Keratinocyte (primary cell): ENCODE measurements at regions not wholly inside any gene's neighbourhood (a gene's known extent, or its start where the extent isn't known, plus 50 kb on each side); places are given as distances from the start of the nearest gene placed in this dataset.

Source experiments
- EZH2 ChIP-seq: IDR thresholded peaks from one replicate; pipeline ENCODE4 v1.6.1; 2012; ENCODE audit warnings: inconsistent platforms, mild to moderate bottlenecking, low read length, moderate library complexity
- TF ChIP-seq, protein P1 (sequence below), 3 experiments: IDR thresholded peaks in 1 of 3; conservative IDR thresholded peaks in 1 of 3; optimal IDR thresholded peaks in 1 of 3; 2 replicates in 2 of 3; 3 replicates in 1 of 3; pipeline versions ENCODE3 to v1.5.1; 2011; ENCODE audit warnings: low read length in 3 of 3, mild to moderate bottlenecking in 3 of 3, moderate library complexity in 2 of 3, control low read depth in 1 of 3, inconsistent platforms in 1 of 3; ENCODE audit not compliant: insufficient read depth in 2 of 3; ENCODE audit errors: extremely low read depth in 1 of 3

DNA sequence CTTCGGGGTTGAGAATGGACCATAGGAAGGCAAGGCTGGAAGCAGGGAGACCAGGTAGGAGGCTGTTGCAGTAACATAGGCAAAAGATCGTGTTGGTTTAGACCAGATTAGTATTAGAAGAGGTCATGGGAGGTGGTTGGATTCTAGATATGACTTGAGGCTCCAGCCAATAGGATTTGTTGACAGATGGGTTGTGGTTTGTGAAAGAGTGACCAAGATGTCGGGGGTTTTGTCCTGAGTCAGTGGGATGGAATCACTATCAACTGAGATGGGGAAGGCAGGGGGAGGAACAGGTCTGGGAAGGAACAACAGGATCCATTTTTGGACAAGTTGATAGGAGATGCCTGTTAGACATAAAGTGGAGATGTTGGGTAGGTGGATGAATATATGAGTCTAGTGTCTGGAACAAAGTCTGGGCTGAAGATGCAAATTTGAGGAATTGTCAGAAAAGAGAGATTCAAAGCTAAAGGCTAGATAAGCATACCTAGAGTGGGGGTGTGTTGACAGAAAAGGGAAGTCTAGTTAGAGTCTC, 95.5 kb upstream of the NPHP3 start:
- TF ChIP-seq, protein P1, sequence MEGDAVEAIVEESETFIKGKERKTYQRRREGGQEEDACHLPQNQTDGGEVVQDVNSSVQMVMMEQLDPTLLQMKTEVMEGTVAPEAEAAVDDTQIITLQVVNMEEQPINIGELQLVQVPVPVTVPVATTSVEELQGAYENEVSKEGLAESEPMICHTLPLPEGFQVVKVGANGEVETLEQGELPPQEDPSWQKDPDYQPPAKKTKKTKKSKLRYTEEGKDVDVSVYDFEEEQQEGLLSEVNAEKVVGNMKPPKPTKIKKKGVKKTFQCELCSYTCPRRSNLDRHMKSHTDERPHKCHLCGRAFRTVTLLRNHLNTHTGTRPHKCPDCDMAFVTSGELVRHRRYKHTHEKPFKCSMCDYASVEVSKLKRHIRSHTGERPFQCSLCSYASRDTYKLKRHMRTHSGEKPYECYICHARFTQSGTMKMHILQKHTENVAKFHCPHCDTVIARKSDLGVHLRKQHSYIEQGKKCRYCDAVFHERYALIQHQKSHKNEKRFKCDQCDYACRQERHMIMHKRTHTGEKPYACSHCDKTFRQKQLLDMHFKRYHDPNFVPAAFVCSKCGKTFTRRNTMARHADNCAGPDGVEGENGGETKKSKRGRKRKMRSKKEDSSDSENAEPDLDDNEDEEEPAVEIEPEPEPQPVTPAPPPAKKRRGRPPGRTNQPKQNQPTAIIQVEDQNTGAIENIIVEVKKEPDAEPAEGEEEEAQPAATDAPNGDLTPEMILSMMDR (optimal IDR thresholded peaks at IDR 0.05 in 1 of 3, IDR thresholded peaks at IDR 0.05 in 1 of 3, conservative IDR thresholded peaks at IDR 0.05 in 1 of 3; ENCODE audit: extremely low read depth in 1 of 3, insufficient read depth in 2 of 3, low read length in 3 of 3), result no peak
- no peak for TF ChIP-seq EZH2
